ENCODE measurements at regions not wholly inside any gene's neighbourhood (a gene's known extent, or its start where the extent isn't known, plus 50 kb on each side); places are given as distances from the start of the nearest gene placed in this dataset.

- TF ChIP-seq REST (IDR thresholded peaks at IDR 0.05; ENCODE audit: insufficient replicate concordance, low read depth): no peak
- TF ChIP-seq GABPA (IDR thresholded peaks at IDR 0.05; ENCODE audit: low read depth): no peak
- no peak for TF ChIP-seq CTCF (IDR thresholded peaks at IDR 0.05; ENCODE audit: insufficient read depth, low read length)
These were observed 389.7 kb upstream of the FAR2 start for GRCh38 chr12:28759333-28759732.

All from HL-60 (cell line).